Skin of body (tissue), 1 donor: ENCODE measurements at regions not wholly inside any gene's neighbourhood (a gene's known extent, or its start where the extent isn't known, plus 50 kb on each side); places are given as distances from the start of the nearest gene placed in this dataset.
A peak's percentile ranks its signal among the peaks of the same experiment; 100 is the strongest.
"Not testable (repeated sequence)": the region's sequence is repeated elsewhere in the genome, so short reads cannot be mapped to it uniquely, and the experiment has no call there.

ENCODE experiments used
- DNase-seq: peaks from one replicate; lab custom pipeline; 2025; lab: John Stamatoyannopoulos, UW

DNA sequence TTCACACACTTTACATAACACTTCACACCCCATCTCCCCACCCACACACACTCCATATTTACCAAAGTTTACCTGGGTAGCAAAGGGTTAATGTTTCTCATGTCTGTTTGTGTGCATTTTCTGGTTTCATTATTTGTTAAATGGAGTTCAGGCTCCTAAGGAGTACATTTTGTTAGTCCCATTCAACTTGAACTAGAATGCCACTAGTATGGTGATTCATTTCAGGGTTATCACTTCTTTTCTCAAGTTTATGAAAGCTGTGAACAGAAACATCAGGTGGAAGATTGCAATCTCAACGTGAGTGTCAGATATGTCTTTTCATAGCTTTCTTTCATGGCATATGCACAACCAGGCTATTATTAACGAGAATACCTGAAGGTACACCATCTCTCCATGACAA, 1027.5 kb downstream of the GATA3 start:
- no peak for DNase-seq

DNA sequence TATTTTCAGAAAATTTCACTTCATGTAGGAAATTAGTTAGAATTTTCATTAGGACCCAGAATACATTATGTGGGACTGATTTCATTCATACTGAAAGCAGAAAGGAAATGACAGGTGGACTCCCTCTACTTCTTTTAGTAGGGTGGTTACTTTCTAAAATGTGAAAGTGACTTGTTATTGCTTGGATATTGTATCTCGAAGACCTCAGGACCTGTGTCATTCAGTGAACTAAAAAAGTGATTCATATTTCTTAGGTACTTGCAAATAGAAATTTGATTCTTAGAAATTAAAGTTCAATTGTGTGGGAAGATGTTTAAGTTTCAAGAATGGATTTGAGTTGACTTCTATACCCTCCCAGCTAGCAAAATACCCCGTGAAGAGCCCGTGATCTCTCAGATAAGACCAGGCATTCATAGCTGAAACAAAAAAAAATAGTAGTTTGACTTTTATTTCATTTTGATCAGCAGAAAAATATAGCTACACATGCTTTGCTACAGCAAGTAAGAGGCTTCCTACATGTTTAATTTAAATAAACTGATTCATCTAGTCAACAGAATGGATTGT, 1037.1 kb downstream of the GATA3 start:
- no peak for DNase-seq

GRCh38 chr10:9096288-9096687, 1041.8 kb downstream of the GATA3 start:
- no peak for DNase-seq

DNA sequence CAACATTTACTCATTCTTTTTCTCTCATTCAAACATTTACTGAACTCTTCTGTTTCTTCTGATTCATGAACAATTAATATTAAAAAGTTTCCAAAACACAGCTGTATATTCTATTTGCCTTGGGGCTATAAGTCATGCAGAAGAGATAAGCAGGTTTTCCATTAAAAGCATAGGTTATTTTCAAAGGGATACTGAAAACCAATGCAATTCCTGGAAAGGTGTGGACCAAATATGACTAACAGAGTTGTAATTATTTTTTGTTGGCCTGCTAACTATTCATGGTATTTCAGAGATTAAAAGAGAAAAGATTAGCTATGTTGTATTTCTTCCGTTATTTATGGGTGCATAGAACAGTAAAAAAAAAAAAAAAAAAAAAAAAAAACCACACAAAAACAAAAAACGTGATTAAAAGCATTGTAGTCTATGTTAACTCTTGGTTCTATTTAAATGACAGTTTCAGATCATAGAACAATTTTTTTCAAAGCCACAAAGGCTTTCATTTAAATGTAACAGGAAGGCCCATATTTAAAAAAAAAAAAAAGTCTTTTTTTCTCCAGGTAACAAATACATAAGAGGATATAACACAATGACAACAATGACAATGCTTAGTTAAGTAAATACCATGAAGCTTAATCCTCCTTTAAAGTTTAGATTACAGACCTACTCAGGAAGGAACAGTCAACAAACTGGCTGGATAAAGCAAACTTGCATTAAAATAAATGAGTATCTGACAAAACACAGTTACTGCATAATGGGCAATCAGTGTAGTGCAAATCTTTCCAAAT, 1042.9 kb downstream of the GATA3 start:
- no peak for DNase-seq

DNA sequence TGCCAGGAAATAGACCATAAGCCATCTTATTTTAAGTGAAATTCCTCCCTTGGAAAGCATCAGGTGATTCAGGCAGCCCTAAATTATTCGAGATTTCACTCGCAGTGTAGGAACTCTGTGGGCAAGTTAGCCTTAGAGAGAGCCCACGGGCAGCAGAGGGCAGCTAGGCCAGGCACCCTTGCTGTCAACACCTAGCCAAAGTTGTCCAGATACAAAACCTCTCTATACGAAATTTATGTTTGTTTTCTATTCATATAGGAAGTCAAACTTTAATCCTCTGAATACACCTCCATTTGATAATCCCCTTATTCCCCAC, 1043.5 kb downstream of the GATA3 start:
- no peak for DNase-seq

DNA sequence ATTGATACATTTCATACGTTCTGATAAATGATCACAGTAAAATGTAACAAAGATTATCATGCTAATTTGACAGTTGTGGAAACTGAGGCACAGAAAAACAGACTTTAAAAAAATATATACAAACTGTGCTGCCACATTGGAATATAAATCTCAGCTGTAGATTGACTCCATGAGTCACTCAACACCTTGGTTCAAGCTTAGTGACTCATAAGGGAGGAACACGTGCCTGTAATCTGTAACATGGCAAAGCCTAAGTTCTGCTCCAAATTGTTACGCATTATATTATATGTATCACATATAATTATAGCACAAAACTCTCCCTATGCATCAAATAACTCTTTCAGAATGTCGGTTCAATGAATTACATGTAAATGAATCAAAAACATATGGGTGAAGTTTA, 1047.5 kb downstream of the GATA3 start:
- DNase-seq, result no peak

GRCh38 chr10:9103301-9103700, 1048.8 kb downstream of the GATA3 start:
- DNase-seq, result no peak

DNA sequence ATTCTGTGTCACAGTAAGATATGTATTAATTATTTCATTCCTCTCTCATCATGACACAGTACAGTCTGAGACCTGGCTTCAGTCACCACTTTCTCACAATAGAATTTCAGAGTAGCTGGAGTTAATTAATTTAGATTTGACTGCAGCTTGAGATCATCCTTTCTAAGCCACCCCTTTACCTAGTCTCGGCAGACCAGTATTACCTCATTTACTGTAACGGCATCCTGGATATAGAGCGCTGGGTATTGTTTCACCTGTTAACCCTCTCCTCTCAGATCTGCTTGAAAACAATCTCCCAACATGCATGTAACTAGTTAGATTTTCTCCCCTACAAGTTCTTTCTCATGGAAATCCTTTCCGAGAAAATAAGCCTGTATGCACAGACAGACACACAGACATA, 1057.5 kb downstream of the GATA3 start:
- no peak for DNase-seq

- DNase-seq, result no peak
These were observed 1072.2 kb downstream of the GATA3 start for GRCh38 chr10:9126728-9127127.

DNA sequence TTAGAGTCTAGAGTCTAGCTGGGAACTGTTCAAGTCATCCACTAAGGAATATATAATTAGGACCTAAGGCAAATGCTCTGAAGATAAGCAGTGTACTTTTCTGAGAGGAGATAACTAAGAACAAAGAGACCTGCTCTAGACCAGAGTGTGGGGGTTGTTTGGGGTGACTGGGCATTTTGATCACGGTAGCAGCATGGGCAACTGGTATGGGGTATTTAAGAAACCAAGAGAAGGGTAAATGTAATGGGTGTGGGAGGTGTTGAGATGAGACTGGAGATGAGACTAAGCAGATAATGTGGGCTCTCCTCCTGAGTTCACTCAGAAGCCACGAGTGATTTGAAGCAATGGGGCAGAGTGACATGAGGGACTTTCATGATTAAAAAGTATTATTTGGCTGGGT, 1082.9 kb downstream of the GATA3 start:
- DNase-seq, result no peak

- not testable (repeated sequence) for DNase-seq
These were observed 1084.3 kb downstream of the GATA3 start for GRCh38 chr10:9138829-9139228.

DNA sequence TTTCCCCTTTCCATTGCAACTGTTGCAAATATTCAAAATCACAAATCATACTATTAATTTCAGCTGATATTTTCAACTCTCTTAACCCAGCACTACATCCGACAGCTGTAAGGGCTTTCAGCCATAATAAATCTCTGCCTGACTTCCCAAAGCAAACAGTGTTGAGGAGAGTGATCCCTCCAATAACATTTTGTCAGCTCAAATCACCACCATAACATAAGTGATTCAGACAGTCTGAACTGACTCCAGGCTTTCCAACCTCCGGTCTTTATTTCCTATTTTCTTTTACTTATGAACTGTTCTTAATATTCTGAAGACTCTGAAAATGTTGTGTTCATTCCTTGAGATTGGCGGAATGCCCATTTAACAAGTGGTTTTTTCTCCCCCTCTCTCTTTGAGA, 1085.9 kb downstream of the GATA3 start:
- DNase-seq, result no peak

GRCh38 chr10:9147475-9147874, 1093.0 kb downstream of the GATA3 start:
- no peak for DNase-seq

DNA sequence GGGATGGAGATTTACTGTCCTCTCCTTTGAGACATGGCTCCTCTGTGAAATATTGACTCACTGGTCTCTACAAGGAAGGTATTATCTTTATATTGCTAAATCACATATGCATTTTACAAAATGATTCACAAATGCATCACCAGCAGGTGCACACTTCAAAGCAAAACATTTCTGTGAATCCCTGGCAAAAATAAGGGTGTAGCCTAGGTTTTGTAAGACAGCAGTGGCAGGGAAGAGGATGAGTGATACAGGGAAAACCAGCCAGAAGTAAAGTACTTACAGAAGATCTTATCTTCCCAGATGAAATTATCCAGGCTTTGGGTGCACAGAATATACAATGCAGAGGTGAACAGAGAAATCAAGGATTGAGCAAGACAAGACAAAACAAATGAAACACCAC, 1094.6 kb downstream of the GATA3 start:
- DNase-seq, result no peak

DNA sequence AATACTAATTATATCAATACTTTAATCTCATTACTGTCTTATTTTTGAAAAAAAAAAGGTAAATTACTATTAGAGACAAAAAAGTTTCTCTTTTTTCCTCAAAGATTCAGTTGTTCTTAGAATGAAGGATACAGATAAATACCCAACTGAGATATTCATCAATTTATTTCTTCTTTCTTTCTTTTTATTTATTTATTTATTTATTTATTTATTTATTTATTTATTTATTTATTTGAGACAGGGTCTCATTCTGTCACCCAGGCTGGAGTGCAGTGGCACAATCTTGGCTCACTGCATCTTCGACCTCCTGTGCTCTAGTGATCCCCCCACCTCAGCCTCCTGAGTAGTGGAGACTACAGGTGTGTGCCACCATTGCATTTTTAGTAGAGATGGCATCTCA, 1098.6 kb downstream of the GATA3 start:
- DNase-seq, result not testable (repeated sequence)

DNA sequence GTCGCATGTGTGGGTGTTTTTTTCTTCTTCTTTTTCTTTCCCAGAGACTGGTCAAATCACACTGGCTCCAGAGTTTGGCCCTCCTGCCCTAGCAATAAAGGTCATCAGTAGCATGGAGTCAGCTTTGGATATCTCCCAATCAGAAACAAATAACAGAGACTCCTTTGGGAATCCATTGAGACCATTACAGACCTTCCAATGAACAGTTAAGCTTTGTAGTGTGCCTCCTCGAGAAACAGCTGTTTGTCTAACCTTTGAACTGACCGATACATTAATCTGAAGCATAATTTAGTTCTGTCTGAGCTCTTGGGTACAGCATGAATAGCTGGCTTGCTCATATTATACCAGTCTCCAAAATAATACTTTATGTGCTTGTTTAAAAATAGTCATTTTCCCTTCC, 1103.2 kb downstream of the GATA3 start:
- no peak for DNase-seq

DNA sequence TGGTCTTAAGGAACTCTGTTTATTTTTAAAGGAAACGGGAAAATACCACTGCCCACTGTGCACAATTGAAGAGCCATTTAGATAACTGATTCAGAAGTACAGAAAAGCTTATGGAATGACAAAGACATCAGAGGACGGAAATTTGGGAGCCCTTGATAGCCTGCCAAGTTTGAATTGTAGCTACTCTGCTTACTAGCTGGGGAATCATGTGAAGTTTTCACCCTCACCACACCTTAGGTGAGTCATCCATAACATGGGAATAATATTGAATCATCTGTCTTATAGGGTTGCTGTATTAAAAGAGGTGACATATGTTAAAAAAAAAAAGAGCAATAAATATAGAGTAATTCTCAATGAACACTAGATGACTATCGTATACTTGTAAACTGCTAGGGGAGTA, 1104.2 kb downstream of the GATA3 start:
- no peak for DNase-seq

GRCh38 chr10:9160275-9160674, 1105.8 kb downstream of the GATA3 start:
- no peak for DNase-seq

- DNase-seq, result no peak
These were observed 1109.2 kb downstream of the GATA3 start for GRCh38 chr10:9163699-9164098.

GRCh38 chr10:9166770-9167169, 1112.3 kb downstream of the GATA3 start:
- DNase-seq, result peak; percentile 3

- DNase-seq, result no peak
These were observed 1117.8 kb downstream of the GATA3 start for GRCh38 chr10:9172276-9172675.

DNA sequence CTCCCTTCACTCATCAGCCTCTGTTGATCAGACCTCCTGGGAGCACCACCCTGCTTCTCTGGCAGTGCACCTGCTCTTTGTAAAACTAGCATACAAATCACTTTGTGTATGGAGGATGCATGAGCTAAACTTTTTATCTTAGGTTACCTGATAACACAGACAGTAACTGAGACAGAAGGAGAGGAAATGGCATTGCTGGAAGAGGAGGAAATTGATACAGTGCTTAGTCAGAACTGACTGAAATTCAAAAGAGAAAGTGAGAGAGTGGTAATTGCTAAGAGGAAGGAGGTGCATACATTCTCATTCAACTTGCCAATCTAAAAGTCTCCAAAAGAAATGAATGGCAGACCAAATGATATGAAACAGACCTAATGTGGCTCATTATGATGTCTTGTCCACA, 1120.7 kb downstream of the GATA3 start:
- DNase-seq, result no peak

DNA sequence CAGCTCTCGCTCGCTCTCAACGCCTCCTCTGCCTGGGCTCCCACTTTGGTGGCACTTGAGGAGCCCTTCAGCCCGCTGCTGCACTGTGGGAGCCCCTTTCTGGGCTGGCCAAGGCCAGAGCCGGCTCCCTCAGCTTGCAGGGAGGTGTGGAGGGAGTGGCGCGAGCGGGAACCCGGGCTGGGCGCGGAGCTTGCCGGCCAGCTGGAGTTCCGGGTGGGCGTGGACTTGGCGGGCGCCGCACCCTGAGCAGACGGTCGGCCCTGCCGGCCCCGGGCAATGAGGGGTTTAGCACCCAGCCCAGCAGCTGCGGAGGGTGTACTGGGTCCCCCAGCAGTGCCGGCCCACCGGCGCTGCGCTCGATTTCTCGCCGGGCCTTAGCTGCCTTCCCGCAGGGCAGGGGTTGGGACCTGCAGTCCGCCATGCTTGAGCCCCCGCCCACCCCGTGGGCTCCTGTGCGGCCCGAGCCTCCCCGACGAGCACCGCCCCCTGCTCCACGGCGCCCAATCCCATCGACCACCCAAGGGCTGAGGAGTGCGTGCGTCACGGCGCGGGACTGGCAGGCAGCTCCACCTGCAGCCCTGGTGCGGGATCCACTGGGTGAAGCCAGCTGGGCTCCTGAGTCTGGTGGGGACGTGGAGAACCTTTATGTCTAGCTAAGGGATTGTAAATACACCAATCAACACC, 1128.9 kb downstream of the GATA3 start:
- DNase-seq, result not testable (repeated sequence)
